Caco-2 (cell line): ENCODE measurements at regions not wholly inside any gene's neighbourhood (a gene's known extent, or its start where the extent isn't known, plus 50 kb on each side); places are given as distances from the start of the nearest gene placed in this dataset.

Experiments
- BruUV-seq: library from RNA; stranded (reverse); fragments of 400-500 nt; replicated peaks from 2 replicates; lab custom pipeline; 2021; lab: Mats Ljungman, UMichigan
- CTCF ChIA-PET: fragments of 300-600 bp; sonication (Branson Sonifier 250); formaldehyde crosslinking; loops from one replicate; lab custom pipeline; 2022; ENCODE audit warnings: antibody characterized with exemption; lab: Charles Lee
- POLR2A ChIA-PET: fragments of 300-600 bp; sonication (Branson Sonifier 250); formaldehyde crosslinking; loops from one replicate; lab custom pipeline; 2022; ENCODE audit warnings: antibody characterized with exemption; lab: Charles Lee
- DNase-seq, 2 experiments: peaks; one replicate each; pipeline versions ENCODE4 v3.0.0 to v3.0.0-alpha.2; 2020 to 2022
- H3K27me3 ChIP-seq: replicated peaks from 2 replicates; pipeline ENCODE4 v1.6.0; 2011; ENCODE audit warnings: low read length; ENCODE audit not compliant: control insufficient read depth, insufficient read depth
- H3K36me3 ChIP-seq: 2 replicates; pipeline ENCODE4 v1.5.1; 2011; ENCODE audit warnings: low read length; ENCODE audit not compliant: control insufficient read depth, insufficient read depth
- H3K4me1 ChIP-seq: fragments of 250-450 bp; sonication (Bioruptor Pico); 2 replicates; pipeline ENCODE4 v1.5.1; 2020; ENCODE audit warnings: mild to moderate bottlenecking
- H3K4me3 ChIP-seq: 2 replicates; pipeline ENCODE4 v1.5.1; 2011; ENCODE audit warnings: low read depth, mild to moderate bottlenecking, control low read depth, low read length
- H3K9me3 ChIP-seq: fragments of 250-450 bp; sonication (Bioruptor Pico); 2 replicates; pipeline ENCODE4 v1.5.1; 2020; ENCODE audit warnings: mild to moderate bottlenecking, moderate library complexity
- H3K27ac Mint-ChIP-seq: one replicate; pipeline ENCODE4 v1.8.0; 2022; ENCODE audit warnings: mixed read lengths; ENCODE audit not compliant: unreplicated experiment
- H3K27me3 Mint-ChIP-seq: one replicate; pipeline ENCODE4 v1.8.0; 2022; ENCODE audit warnings: mixed read lengths; ENCODE audit not compliant: insufficient read depth, unreplicated experiment
- H3K36me3 Mint-ChIP-seq: one replicate; pipeline ENCODE4 v1.8.0; 2022; ENCODE audit warnings: mild to moderate bottlenecking, mixed read lengths; ENCODE audit not compliant: insufficient read depth, unreplicated experiment
- H3K4me1 Mint-ChIP-seq: one replicate; pipeline ENCODE4 v1.8.0; 2022; ENCODE audit warnings: low read depth, mixed read lengths; ENCODE audit not compliant: unreplicated experiment
- H3K4me3 Mint-ChIP-seq: one replicate; pipeline ENCODE4 v1.8.0; 2022; ENCODE audit warnings: mild to moderate bottlenecking, moderate library complexity, mixed read lengths; ENCODE audit not compliant: unreplicated experiment
- H3K9me3 Mint-ChIP-seq: one replicate; pipeline ENCODE4 v1.8.0; 2022; ENCODE audit warnings: mixed read lengths; ENCODE audit not compliant: unreplicated experiment
- intact Hi-C: fragments of 100-400 bp; cut with micrococcal nuclease; formaldehyde crosslinking; loops from one replicate; pipeline ENCODE4 v1.10.0; 2022; ENCODE audit not compliant: unreplicated experiment
- TF ChIP-seq, protein P1 (sequence below), 2 experiments: fragments of 200-600 bp in 1 of 2; IDR thresholded peaks; 1 replicate in 1 of 2; 2 replicates in 1 of 2; pipeline versions ENCODE4 v1.5.1 to v1.8.0; 2011 to 2022; ENCODE audit warnings: antibody characterized with exemption in 1 of 2, control low read depth in 1 of 2, inconsistent platforms in 1 of 2, low read depth in 1 of 2, low read length in 1 of 2, mild to moderate bottlenecking in 1 of 2, moderate library complexity in 1 of 2; ENCODE audit not compliant: insufficient read depth in 1 of 2, severe bottlenecking in 1 of 2, unreplicated experiment in 1 of 2

DNA sequence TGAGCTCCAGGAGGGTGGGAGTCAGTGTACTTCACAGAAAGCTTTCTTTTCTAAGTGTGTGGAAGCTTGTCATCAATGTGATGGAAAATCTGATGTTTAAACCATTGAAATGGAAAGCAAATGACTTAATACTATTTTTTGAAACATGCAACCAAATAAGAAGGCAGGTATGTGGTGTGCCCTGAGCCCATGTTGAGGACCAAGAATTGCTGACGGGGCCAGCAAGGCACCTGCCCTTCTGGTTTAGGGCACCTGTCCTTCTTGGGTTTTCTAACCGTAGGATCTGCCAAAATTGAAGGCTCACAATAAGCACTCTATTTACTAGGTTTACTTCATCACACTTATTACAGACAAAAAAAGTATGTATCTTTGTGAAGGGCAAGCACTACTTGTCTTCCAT lies 537.7 kb downstream of the SOCS6 start:
- Histone ChIP-seq H3K4me3 (no peak overlapping the region), H3K27me3 (no peaks in the 10 kb centered on the region), H3K9me3 (no peaks in the 10 kb centered on the region), H3K4me1 (no peaks in the 10 kb centered on the region), H3K36me3 (no peaks in the 10 kb centered on the region)
- DNase-seq = no peak
- intact Hi-C loops = no loop called here
- TF ChIP-seq, protein P1, sequence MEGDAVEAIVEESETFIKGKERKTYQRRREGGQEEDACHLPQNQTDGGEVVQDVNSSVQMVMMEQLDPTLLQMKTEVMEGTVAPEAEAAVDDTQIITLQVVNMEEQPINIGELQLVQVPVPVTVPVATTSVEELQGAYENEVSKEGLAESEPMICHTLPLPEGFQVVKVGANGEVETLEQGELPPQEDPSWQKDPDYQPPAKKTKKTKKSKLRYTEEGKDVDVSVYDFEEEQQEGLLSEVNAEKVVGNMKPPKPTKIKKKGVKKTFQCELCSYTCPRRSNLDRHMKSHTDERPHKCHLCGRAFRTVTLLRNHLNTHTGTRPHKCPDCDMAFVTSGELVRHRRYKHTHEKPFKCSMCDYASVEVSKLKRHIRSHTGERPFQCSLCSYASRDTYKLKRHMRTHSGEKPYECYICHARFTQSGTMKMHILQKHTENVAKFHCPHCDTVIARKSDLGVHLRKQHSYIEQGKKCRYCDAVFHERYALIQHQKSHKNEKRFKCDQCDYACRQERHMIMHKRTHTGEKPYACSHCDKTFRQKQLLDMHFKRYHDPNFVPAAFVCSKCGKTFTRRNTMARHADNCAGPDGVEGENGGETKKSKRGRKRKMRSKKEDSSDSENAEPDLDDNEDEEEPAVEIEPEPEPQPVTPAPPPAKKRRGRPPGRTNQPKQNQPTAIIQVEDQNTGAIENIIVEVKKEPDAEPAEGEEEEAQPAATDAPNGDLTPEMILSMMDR (IDR thresholded peaks at IDR 0.05; ENCODE audit: insufficient read depth in 1 of 2, low read depth in 1 of 2, low read length in 1 of 2, severe bottlenecking in 1 of 2, unreplicated experiment in 1 of 2) = no peak
- no peak overlapping the region for H3K27ac Mint-ChIP-seq
- no peaks in the 10 kb centered on the region for H3K36me3 Mint-ChIP-seq
- H3K27me3 Mint-ChIP-seq = no peaks in the 10 kb centered on the region
- no peaks in the 10 kb centered on the region for H3K4me1 Mint-ChIP-seq
- no peaks in the 10 kb centered on the region for H3K9me3 Mint-ChIP-seq
- ChIA-PET POLR2A (no interaction called here), CTCF (no interaction called here)
- no peak overlapping the region for H3K4me3 Mint-ChIP-seq
- BruUV-seq = no TSS peak

DNA sequence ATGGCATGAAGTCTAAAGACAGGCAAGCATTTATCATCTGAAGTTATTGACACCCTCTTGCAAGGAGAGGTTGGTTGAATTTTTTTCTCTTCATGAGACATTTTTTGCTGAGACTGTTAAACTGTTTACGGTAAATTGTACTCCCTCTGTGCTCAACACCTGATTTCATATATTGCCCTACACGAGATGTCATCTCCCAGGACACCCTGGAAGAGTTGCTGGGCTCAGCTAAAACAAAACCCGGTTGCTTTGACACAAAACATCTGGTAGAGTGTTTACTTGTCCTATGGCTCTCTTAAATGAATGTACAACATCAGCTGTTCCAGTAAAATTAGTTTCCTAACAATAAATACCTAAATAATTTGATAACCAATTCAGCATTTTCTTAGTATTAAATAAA lies 533.8 kb downstream of the SOCS6 start:
- Mint-ChIP-seq H3K27me3 (peaks cover 3% of the 10 kb centered on the region), H3K36me3 (no peaks in the 10 kb centered on the region), H3K4me1 (no peaks in the 10 kb centered on the region), H3K27ac (no peak overlapping the region), H3K9me3 (no peaks in the 10 kb centered on the region), H3K4me3 (no peak overlapping the region)
- Histone ChIP-seq H3K36me3 (no peaks in the 10 kb centered on the region), H3K4me1 (no peaks in the 10 kb centered on the region), H3K9me3 (no peaks in the 10 kb centered on the region), H3K27me3 (no peaks in the 10 kb centered on the region), H3K4me3 (no peak overlapping the region)
- CTCF ChIA-PET = no interaction called here
- POLR2A ChIA-PET = no interaction called here
- TF ChIP-seq, protein P1 (IDR thresholded peaks at IDR 0.05; ENCODE audit: insufficient read depth in 1 of 2, low read depth in 1 of 2, low read length in 1 of 2, severe bottlenecking in 1 of 2, unreplicated experiment in 1 of 2) = no peak
- intact Hi-C loops = no loop called here
- DNase-seq = no peak
- no TSS peak for BruUV-seq

DNA sequence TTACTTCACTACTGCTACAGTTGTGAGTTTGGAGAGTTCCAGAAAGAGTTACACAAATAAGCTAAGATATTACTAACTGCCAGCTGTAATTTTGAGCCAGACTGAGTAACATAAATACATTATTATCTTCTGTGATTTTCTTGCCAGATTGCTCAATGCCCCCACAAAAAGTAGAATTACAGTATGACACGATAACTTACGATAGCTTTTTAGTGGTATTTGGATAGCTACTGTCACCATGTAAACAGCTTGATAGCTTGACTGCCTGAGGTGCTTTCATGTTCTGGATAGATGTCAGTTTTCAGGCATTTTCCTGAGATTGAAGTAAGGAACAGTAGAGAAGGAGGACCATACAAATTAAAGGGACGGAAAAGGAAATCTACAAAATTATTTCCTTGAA lies 533.3 kb downstream of the SOCS6 start:
- Histone ChIP-seq H3K36me3 (no peaks in the 10 kb centered on the region), H3K4me3 (no peak overlapping the region), H3K9me3 (no peaks in the 10 kb centered on the region), H3K27me3 (no peaks in the 10 kb centered on the region), H3K4me1 (no peaks in the 10 kb centered on the region)
- intact Hi-C loops = no loop called here
- CTCF ChIA-PET = no interaction called here
- Mint-ChIP-seq H3K9me3 (no peaks in the 10 kb centered on the region), H3K4me3 (no peak overlapping the region), H3K4me1 (no peaks in the 10 kb centered on the region), H3K36me3 (no peaks in the 10 kb centered on the region), H3K27ac (no peak overlapping the region), H3K27me3 (peaks cover 3% of the 10 kb centered on the region)
- DNase-seq = no peak
- TF ChIP-seq, protein P1 (IDR thresholded peaks at IDR 0.05; ENCODE audit: insufficient read depth in 1 of 2, low read depth in 1 of 2, low read length in 1 of 2, severe bottlenecking in 1 of 2, unreplicated experiment in 1 of 2) = no peak
- BruUV-seq = no TSS peak
- POLR2A ChIA-PET = no interaction called here
